ENCODE measurements at regions not wholly inside any gene's neighbourhood (a gene's known extent, or its start where the extent isn't known, plus 50 kb on each side); places are given as distances from the start of the nearest gene placed in this dataset.
"Not testable (repeated sequence)": the region's sequence is repeated elsewhere in the genome, so short reads cannot be mapped to it uniquely, and the experiment has no call there.

- FAIRE-seq (peak; percentile 99), DNase-seq (ENCODE audit: insufficient read length, low spot score) (no peak)
These were observed 430.5 kb downstream of the MRPL39 start for GRCh38 chr21:25176637-25177412.

GRCh38 chr21:25175938-25176337 lies 431.3 kb downstream of the MRPL39 start:
- peak; percentile 88 for FAIRE-seq
- no peak for DNase-seq (ENCODE audit: insufficient read length, low spot score)

GRCh38 chr21:25171438-25171837 lies 435.8 kb downstream of the MRPL39 start:
- no peak for DNase-seq (ENCODE audit: insufficient read length, low spot score)
- no peak for FAIRE-seq

GRCh38 chr21:25170681-25171080 lies 436.6 kb downstream of the MRPL39 start:
- FAIRE-seq (no peak), DNase-seq (ENCODE audit: insufficient read length, low spot score) (no peak)

GRCh38 chr21:25169370-25169769 lies 437.9 kb downstream of the MRPL39 start:
- FAIRE-seq (no peak), DNase-seq (ENCODE audit: insufficient read length, low spot score) (no peak)

GRCh38 chr21:25166904-25167303 lies 440.4 kb downstream of the MRPL39 start:
- FAIRE-seq; DNase-seq (ENCODE audit: insufficient read length, low spot score): not testable (repeated sequence)

- DNase-seq (ENCODE audit: insufficient read length, low spot score) = no peak
- FAIRE-seq = no peak
These were observed 445.7 kb downstream of the MRPL39 start for GRCh38 chr21:25161571-25161970.

GRCh38 chr21:25155020-25155419 lies 452.3 kb downstream of the MRPL39 start:
- FAIRE-seq; DNase-seq (ENCODE audit: insufficient read length, low spot score): not testable (repeated sequence)

GRCh38 chr21:25149022-25149421 lies 458.3 kb downstream of the MRPL39 start:
- DNase-seq (ENCODE audit: insufficient read length, low spot score) (no peak), FAIRE-seq (no peak)

- FAIRE-seq = no peak
- DNase-seq (ENCODE audit: insufficient read length, low spot score) = no peak
These were observed 467.9 kb downstream of the MRPL39 start for GRCh38 chr21:25139414-25139813.

- DNase-seq (ENCODE audit: insufficient read length, low spot score) = no peak
- FAIRE-seq = no peak
These were observed 473.3 kb downstream of the MRPL39 start for GRCh38 chr21:25133939-25134338.

- DNase-seq (ENCODE audit: insufficient read length, low spot score) = no peak
These were observed 479.5 kb downstream of the MRPL39 start for GRCh38 chr21:25127811-25128210.

GRCh38 chr21:25127007-25127406 lies 480.3 kb downstream of the MRPL39 start:
- DNase-seq (ENCODE audit: insufficient read length, low spot score) = no peak
- FAIRE-seq = no peak

More at GRCh38 chr21:25127811-25128210, 479.5 kb downstream of the MRPL39 start:
- FAIRE-seq = no peak

GRCh38 chr21:25126564-25126963 lies 480.7 kb downstream of the MRPL39 start:
- DNase-seq (ENCODE audit: insufficient read length, low spot score) (no peak), FAIRE-seq (no peak)

- FAIRE-seq (no peak), DNase-seq (ENCODE audit: insufficient read length, low spot score) (no peak)
These were observed 488.6 kb downstream of the MRPL39 start for GRCh38 chr21:25118648-25119047.

GRCh38 chr21:25115021-25115420 lies 492.3 kb downstream of the MRPL39 start:
- FAIRE-seq = no peak
- DNase-seq (ENCODE audit: insufficient read length, low spot score) = no peak

- FAIRE-seq (no peak), DNase-seq (ENCODE audit: insufficient read length, low spot score) (no peak)
These were observed 499.6 kb downstream of the MRPL39 start for GRCh38 chr21:25107708-25108107.

GRCh38 chr21:25103500-25104207 lies 503.6 kb downstream of the MRPL39 start:
- DNase-seq (ENCODE audit: insufficient read length, low spot score) (no peak), FAIRE-seq (no peak)

GRCh38 chr21:25097648-25098047 lies 509.6 kb downstream of the MRPL39 start:
- FAIRE-seq (no peak), DNase-seq (ENCODE audit: insufficient read length, low spot score) (no peak)

GRCh38 chr21:25094695-25095094 lies 512.6 kb downstream of the MRPL39 start:
- no peak for DNase-seq (ENCODE audit: insufficient read length, low spot score)
- no peak for FAIRE-seq

GRCh38 chr21:25092441-25093011 lies 514.8 kb downstream of the MRPL39 start:
- DNase-seq (ENCODE audit: insufficient read length, low spot score) (no peak), FAIRE-seq (no peak)

GRCh38 chr21:25081096-25081495 lies 526.2 kb downstream of the MRPL39 start:
- FAIRE-seq (no peak), DNase-seq (ENCODE audit: insufficient read length, low spot score) (no peak)

Data from GM19239 (cell line).